ENCODE measurements at regions not wholly inside any gene's neighbourhood (a gene's known extent, or its start where the extent isn't known, plus 50 kb on each side); places are given as distances from the start of the nearest gene placed in this dataset.

DNA sequence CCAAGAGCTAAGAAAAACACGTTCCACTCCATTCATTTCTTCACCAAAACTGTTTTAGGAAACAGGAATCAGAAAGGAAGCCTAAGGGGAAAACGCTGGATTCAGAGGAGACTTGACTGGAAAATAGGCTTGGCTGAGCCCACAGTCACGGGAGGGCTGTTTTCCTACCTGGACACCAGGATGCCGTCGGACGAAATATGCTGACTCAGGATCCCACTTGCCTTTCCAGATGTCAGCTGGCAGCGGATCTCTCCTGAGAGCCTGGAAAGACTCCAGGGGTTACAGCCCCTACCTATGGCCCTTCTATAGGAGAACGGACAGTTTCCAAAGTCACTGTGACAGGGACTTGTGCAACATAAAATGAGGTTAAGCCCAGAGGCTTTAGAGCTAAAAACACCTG lies 245.1 kb downstream of the C16orf95 start:
- in situ Hi-C loops (cut with MboI; ENCODE audit: low sequenced_read_pairs), result loop anchor here (25.0 kb wide), 1 partner anchor 510 kb away; the partner anchor contains the start of genes FOXC2 and MTHFSD

GRCh38 chr16:87074641-87075318 lies 242.4 kb downstream of the C16orf95 start:
- in situ Hi-C loops (cut with MboI; ENCODE audit: low sequenced_read_pairs), result loop anchor here (25.0 kb wide), 1 partner anchor 512 kb away; the partner anchor contains the start of genes FOXC2 and MTHFSD

GRCh38 chr16:87075319-87075860 lies 241.8 kb downstream of the C16orf95 start:
- in situ Hi-C loops (cut with MboI; ENCODE audit: low sequenced_read_pairs), result no loop called here

GRCh38 chr16:87076331-87076949 lies 240.8 kb downstream of the C16orf95 start:
- in situ Hi-C loops (cut with MboI; ENCODE audit: low sequenced_read_pairs), result no loop called here

GRCh38 chr16:87076950-87077749 lies 240.0 kb downstream of the C16orf95 start:
- in situ Hi-C loops (cut with MboI; ENCODE audit: low sequenced_read_pairs), result no loop called here

GRCh38 chr16:87077750-87078127 lies 239.5 kb downstream of the C16orf95 start:
- in situ Hi-C loops (cut with MboI; ENCODE audit: low sequenced_read_pairs), result no loop called here

- in situ Hi-C loops (cut with MboI; ENCODE audit: low sequenced_read_pairs), result no loop called here
These were observed 236.5 kb downstream of the C16orf95 start for GRCh38 chr16:87080571-87081167.

DNA sequence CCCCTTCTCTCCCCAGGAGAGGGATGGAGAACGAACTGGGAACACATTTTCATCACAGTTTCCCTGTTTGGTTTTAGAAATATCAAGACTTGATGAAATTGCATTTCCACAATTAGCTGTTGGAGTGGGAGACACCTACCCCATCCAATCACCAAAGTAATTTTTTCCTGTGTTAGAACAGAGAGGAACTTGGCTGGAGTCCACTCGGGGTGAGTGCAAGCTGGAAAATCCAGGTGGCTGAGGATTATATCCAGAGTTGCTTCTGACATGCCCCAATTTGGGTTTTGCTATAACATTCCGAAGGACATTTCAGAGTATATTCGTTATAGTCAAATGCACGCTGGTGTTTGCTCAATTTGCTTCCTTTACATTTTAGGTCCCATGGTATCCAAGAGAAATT lies 231.8 kb downstream of the C16orf95 start:
- in situ Hi-C loops (cut with MboI; ENCODE audit: low sequenced_read_pairs), result no loop called here

DNA sequence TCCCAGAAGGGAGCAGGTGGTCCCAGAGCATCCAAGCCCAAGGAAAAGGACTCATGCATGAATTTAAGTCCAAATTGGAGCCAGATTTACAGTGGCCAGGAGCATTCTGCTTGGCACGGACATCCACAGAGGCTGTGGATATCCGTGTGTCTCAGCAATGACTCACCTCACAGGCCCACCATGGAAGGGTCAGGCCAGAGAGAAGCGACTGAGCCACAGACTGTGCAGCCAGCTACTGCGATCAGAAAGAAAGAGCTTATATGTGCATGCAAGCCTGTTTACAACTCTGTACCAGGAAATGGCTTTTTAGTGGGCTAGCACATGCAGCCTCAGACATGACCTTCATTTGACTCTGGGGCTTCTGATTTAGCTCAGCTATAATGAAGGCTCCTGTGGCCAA lies 231.0 kb downstream of the C16orf95 start:
- in situ Hi-C loops (cut with MboI; ENCODE audit: low sequenced_read_pairs), result no loop called here

DNA sequence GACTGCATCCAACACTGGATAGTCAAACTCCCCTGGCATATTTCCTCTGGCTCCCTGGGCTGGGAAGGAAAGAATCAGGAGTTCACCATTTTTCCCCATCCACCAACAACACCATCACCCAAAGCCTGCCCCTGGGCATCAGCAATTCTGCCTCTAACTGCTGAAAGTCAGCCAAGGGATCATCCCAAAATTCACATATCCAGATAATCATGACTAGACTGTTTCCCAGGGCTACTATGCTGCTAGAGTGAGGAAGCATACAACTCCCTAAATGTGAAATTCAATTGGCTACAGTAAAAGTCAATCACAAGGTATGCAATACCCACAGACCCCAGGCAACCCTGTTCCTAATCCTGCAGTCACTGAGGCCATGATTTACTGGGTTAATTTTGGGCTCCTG lies 230.6 kb downstream of the C16orf95 start:
- in situ Hi-C loops (cut with MboI; ENCODE audit: low sequenced_read_pairs), result no loop called here

DNA sequence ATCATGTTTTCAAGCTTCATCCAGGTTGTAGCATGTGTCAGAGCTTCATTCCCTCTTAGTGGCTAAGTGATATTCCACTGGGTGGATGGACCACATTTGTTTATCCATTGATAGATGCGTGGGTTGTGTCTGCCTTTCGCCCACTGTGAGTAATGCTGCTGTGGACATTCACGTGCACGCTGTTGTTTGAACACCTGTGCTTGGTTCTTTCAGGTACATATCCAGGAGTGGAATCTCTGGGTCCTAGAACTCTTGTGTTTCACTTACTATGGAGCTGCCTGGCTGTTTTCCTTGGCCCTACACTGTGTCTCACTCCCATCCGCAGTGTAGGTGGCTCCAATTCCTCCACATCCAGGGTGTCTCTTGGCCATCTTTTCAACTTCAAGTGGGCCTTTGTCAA lies 224.2 kb downstream of the C16orf95 start:
- in situ Hi-C loops (cut with MboI; ENCODE audit: low sequenced_read_pairs), result no loop called here

- in situ Hi-C loops (cut with MboI; ENCODE audit: low sequenced_read_pairs), result no loop called here
These were observed 223.2 kb downstream of the C16orf95 start for GRCh38 chr16:87093804-87094555.

- in situ Hi-C loops (cut with MboI; ENCODE audit: low sequenced_read_pairs), result no loop called here
These were observed 222.7 kb downstream of the C16orf95 start for GRCh38 chr16:87094556-87094865.

DNA sequence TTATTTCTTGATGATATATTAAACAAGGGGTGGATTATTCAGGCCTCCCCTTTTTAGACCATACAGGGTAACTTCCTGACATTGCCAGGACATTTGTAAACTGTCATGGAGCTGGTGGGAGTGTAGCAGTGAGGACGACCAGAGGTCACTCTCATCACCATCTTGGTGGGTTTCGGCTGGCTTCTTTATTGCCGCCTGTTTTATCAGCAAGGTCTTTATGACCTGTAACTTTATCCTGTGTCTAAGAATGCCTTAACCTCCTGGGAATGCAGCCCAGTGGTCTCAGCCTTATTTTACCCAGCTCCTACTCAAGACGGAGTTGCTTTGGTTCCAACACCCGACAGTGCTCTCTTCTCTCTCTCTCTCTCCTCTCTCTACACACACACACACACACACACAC lies 221.9 kb downstream of the C16orf95 start:
- in situ Hi-C loops (cut with MboI; ENCODE audit: low sequenced_read_pairs), result no loop called here

DNA sequence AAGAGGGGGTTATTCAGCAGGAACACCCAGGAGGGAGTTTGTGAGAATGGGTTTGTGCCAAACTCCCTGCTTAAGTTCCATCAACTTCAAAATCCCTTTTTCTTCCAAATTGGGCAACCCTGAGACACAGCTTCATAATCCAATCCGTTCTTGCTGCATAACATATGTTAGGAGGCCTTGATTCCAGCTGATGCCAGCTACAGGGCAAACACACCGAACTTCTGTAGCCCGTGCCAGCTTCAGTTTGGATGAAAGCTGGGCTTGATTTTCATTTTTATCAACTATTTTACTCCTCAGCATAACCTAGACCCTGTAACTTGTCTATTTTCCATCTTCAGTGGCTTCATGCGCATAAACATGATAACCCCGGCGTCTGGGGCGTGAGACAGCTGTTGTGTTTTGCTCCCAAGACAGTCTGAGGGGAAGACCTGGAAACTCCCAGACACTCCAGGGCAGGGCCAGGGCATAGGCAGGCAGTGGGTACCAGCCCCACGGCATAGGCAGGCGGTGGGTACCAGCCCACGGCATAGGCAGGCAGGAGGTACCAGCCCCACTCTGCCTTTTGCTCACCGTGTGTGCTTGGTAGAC lies 220.4 kb downstream of the C16orf95 start:
- in situ Hi-C loops (cut with MboI; ENCODE audit: low sequenced_read_pairs), result no loop called here

DNA sequence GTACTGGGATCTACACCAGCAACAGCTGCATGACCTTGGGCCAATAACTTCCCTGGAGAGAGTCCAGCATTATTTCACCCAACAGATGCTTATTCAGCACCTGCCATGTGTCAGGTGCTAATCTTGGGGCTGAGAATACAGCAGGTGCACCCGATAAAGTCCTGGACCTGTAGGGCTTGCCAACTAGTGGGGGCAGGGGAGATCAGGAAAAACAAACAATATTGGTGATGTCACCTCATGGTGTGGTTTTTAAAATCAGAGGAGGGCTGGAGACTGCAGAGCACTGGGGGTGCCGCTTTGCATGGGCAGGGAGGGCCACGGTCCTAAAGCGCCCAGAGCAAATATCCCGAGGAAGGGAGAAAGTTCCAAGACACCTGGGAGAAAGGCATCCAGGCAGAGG lies 218.8 kb downstream of the C16orf95 start:
- in situ Hi-C loops (cut with MboI; ENCODE audit: low sequenced_read_pairs), result no loop called here

DNA sequence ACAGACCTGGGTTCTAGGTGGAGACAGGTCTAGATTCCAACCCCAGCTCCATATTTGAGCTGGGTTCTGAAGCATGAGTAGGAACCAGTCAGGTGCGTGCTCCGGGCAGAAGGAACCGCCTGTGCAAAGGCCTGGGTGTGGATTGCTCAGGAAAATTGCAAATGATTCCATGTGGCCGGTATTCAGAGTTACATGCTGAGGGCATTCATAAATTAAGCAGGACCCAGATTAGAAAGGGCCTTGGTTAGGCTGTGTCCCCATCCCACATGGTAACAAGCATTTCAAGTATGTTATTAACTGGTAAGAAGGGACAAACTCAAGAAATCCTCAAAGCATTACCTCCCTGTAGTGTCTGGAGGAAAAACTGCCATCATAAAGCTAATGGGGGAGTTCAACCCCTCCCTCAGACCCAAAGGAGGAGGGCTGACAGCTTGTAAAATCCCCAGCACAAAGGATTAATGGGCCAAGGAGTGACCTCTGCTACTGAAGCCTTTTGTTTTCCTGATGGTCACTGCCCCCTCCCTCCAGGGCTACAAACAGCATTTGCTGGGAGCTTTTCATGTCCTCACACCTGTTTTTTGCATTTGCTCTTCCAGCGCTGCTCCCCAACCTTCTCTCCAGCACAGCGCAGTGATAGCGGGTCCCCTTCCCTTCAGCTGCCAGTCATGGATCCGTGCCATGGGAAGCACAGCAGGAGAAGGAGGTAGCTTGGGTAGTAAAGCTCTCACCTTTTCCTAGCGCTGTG lies 218.0 kb downstream of the C16orf95 start:
- in situ Hi-C loops (cut with MboI; ENCODE audit: low sequenced_read_pairs), result no loop called here

DNA sequence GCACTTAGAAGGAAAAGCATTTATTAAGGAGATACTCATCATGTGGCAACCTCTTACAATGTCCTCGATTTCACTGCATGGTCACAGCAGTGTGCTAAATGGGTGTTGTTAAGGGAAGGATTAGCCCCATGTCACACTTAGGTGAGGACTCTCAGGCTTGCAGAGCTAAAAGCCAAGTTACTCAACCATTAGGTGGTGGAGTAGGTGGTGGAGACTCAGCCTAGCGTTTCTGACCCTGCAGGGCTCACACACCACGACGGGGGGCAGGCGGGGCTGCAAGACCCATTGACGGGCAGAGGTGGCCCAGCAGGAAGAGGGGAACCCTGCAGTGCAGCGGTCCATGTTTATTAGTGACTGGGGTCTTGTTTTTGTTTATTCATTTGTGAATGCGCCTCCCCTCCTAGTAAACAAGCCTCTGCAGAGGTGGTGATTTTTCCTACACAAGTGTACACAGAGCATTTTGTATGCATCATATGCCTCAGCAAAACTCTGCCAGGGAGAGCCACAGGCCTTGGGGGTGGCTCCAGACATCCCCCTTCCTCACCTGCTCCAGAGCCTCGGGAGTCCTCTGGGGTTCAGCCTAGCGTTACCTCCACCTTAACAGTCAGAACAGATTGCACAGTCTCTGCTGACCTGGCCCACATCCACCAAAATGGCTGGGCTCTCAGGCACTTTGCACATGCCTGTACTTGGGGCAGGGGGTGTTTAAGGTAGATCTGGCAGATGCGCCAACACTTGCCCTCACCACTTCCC lies 216.7 kb downstream of the C16orf95 start:
- in situ Hi-C loops (cut with MboI; ENCODE audit: low sequenced_read_pairs), result no loop called here

DNA sequence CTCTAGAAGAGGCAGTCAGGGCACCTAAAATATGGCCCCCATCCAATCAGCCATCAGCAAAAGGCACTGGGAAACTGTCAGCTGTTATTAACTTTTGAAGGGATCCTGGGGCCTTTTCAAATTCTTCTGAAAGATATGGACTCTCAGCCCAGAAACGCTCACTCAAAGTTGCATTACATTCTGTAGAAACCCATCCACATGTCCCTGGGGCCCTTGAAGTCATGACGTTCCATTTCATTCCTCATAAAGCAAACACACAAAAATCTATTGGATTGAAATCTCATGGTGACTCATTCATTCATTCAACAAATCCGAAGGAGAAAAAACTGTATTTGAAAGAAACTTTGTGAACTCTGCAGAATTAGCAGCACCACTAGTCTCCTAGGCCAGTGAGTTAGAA lies 215.3 kb downstream of the C16orf95 start:
- in situ Hi-C loops (cut with MboI; ENCODE audit: low sequenced_read_pairs), result no loop called here
